Neural cell (in vitro differentiated cells): ENCODE measurements at regions not wholly inside any gene's neighbourhood (a gene's known extent, or its start where the extent isn't known, plus 50 kb on each side); places are given as distances from the start of the nearest gene placed in this dataset.

Source experiments
- CTCF ChIP-seq: fragments of 450-650 bp; IDR thresholded peaks from 2 replicates; pipeline ENCODE4 v1.5.1; 2014; ENCODE audit warnings: antibody characterized with exemption, mild to moderate bottlenecking, moderate library complexity; ENCODE audit not compliant: poor library complexity, severe bottlenecking
- POLR2AphosphoS5 ChIP-seq: IDR thresholded peaks from 2 replicates; pipeline ENCODE4 v1.6.1; 2012
- RAD21 ChIP-seq: fragments of 450-650 bp; conservative IDR thresholded peaks from 2 replicates; pipeline ENCODE4 v1.6.1; 2014; ENCODE audit warnings: antibody characterized with exemption, mild to moderate bottlenecking, moderate library complexity

GRCh38 chr7:12803542-12803941 is 116.1 kb downstream of the ARL4A start:
- TF ChIP-seq CTCF: no peak
- no peak for TF ChIP-seq POLR2AphosphoS5
- TF ChIP-seq RAD21: no peak
